Nephron (organoid): ENCODE measurements at regions not wholly inside any gene's neighbourhood (a gene's known extent, or its start where the extent isn't known, plus 50 kb on each side); places are given as distances from the start of the nearest gene placed in this dataset.

Experiments used
- H3K27ac Mint-ChIP-seq, 3 experiments: 2 replicates each; pipeline ENCODE4 v1.8.0; 2020; ENCODE audit warnings: mixed read lengths in 3 of 3, mild to moderate bottlenecking in 2 of 3, moderate library complexity in 1 of 3
- H3K27me3 Mint-ChIP-seq: 2 replicates; pipeline ENCODE4 v1.8.0; 2021; ENCODE audit warnings: low read depth, mild to moderate bottlenecking, moderate library complexity, mixed read lengths
- H3K36me3 Mint-ChIP-seq: 2 replicates; pipeline ENCODE4 v1.8.0; 2020; ENCODE audit warnings: low read depth, mixed read lengths
- H3K4me1 Mint-ChIP-seq: 2 replicates; pipeline ENCODE4 v1.8.0; 2020; ENCODE audit warnings: mixed read lengths
- H3K4me3 Mint-ChIP-seq, 3 experiments: 2 replicates each; pipeline ENCODE4 v1.8.0; 2020; ENCODE audit warnings: mild to moderate bottlenecking in 3 of 3, mixed read lengths in 3 of 3, moderate library complexity in 2 of 3
- H3K9me3 Mint-ChIP-seq: 2 replicates; pipeline ENCODE4 v1.8.0; 2020; ENCODE audit warnings: mixed read lengths
- CTCF ChIP-seq, 3 experiments: fragments of 200-600 bp; sonication (generic); IDR thresholded peaks; one replicate each; pipeline ENCODE4 v1.5.0; 2021; ENCODE audit warnings: antibody characterized with exemption in 3 of 3; ENCODE audit not compliant: unreplicated experiment in 3 of 3

DNA sequence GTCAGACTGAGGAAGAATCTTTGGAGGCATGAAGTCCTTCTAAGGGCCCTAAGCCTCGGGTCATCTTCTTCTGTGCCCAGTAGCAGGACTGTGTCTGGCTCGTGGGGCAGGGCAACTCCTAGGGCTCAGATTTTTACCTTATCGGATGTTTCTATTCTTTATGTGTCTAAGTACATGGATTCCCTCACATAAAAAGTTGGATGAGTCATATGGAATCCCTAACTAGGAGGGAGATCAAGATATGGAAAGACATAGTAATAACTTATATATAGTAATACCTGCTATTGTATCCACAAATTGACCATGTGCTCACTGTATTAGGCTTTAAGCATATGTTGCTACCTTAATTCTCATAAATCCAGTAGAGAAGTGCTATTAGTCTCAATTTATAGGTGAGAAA lies 364.5 kb upstream of the CAMK1G start:
- no peak for TF ChIP-seq CTCF (IDR thresholded peaks at IDR 0.05; ENCODE audit: unreplicated experiment in 3 of 3)
- Mint-ChIP-seq H3K9me3 (peaks cover 6% of the 10 kb centered on the region), H3K27me3 (peaks cover 18% of the 10 kb centered on the region), H3K4me1 (no peaks in the 10 kb centered on the region), H3K27ac (no peak overlapping the region), H3K4me3 (no peak overlapping the region), H3K36me3 (no peaks in the 10 kb centered on the region)

- H3K9me3 Mint-ChIP-seq, result peaks cover 6% of the 10 kb centered on the region
- no peak overlapping the region for H3K27ac Mint-ChIP-seq
- H3K36me3 Mint-ChIP-seq, result no peaks in the 10 kb centered on the region
- peaks cover 18% of the 10 kb centered on the region for H3K27me3 Mint-ChIP-seq
- no peak overlapping the region for H3K4me3 Mint-ChIP-seq
- TF ChIP-seq CTCF (IDR thresholded peaks at IDR 0.05; ENCODE audit: unreplicated experiment in 3 of 3), result no peak
- no peaks in the 10 kb centered on the region for H3K4me1 Mint-ChIP-seq
Observed at GRCh38 chr1:209219791-209220524, 363.6 kb upstream of the CAMK1G start.

- no peak overlapping the region for H3K27ac Mint-ChIP-seq
- H3K36me3 Mint-ChIP-seq, result no peaks in the 10 kb centered on the region
- H3K9me3 Mint-ChIP-seq, result no peaks in the 10 kb centered on the region
Observed at GRCh38 chr1:209222826-209223225, 360.7 kb upstream of the CAMK1G start.

DNA sequence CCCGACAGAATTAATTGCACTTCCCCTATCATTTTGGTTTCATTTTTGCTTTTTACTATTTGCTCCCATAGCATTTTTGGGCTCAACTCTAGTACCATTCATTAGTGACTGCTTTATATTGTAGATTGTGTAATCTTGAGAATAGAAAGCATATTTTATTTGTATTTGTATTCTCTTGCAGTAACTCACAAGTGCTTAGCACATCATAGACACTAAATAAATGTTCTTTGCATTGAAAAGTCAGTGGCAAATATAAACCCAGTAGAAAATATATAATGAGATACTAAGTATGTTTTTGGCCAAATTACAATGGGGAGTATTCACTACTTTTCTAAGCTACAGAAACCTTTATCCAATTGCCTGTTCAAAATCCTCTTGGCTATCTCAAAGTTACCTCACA lies 359.7 kb upstream of the CAMK1G start:
- no peak for TF ChIP-seq CTCF (IDR thresholded peaks at IDR 0.05; ENCODE audit: unreplicated experiment in 3 of 3)
- Mint-ChIP-seq H3K4me1 (no peaks in the 10 kb centered on the region), H3K27me3 (peaks cover 5% of the 10 kb centered on the region), H3K4me3 (no peak overlapping the region), H3K9me3 (no peaks in the 10 kb centered on the region), H3K36me3 (no peaks in the 10 kb centered on the region), H3K27ac (no peak overlapping the region)

More at GRCh38 chr1:209222826-209223225, 360.7 kb upstream of the CAMK1G start:
- peaks cover 7% of the 10 kb centered on the region for H3K27me3 Mint-ChIP-seq
- H3K4me3 Mint-ChIP-seq, result no peak overlapping the region
- no peaks in the 10 kb centered on the region for H3K4me1 Mint-ChIP-seq
- TF ChIP-seq CTCF (IDR thresholded peaks at IDR 0.05; ENCODE audit: unreplicated experiment in 3 of 3), result no peak

- Mint-ChIP-seq H3K4me1 (no peaks in the 10 kb centered on the region), H3K27ac (no peak overlapping the region), H3K27me3 (peaks cover 5% of the 10 kb centered on the region), H3K9me3 (no peaks in the 10 kb centered on the region), H3K4me3 (no peak overlapping the region), H3K36me3 (no peaks in the 10 kb centered on the region)
- no peak for TF ChIP-seq CTCF (IDR thresholded peaks at IDR 0.05; ENCODE audit: unreplicated experiment in 3 of 3)
Observed at GRCh38 chr1:209224886-209225285, 358.6 kb upstream of the CAMK1G start.

DNA sequence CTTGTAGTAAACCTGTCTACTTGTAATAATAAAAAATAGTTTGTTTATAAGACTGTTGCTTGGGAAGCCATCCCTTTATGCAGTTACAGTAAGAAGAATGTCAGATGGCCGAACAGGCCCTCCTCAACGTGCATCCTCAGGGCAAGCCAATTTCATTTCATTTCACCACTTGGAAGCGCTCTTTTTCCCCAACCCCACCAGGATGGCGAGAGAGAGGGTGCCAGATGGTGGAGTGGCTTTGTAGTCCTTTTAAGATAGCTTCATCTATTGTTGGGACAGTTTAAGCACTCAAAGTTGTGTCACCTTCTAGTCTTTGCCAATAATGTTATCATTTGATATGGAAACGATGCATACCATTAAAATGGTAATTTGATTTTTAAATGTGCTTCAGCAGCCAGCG lies 356.3 kb upstream of the CAMK1G start:
- TF ChIP-seq CTCF (IDR thresholded peaks at IDR 0.05; ENCODE audit: unreplicated experiment in 3 of 3), result no peak
- Mint-ChIP-seq H3K4me1 (no peaks in the 10 kb centered on the region), H3K27ac (no peak overlapping the region), H3K27me3 (peaks cover 6% of the 10 kb centered on the region), H3K36me3 (peaks cover 3% of the 10 kb centered on the region), H3K9me3 (peaks cover 6% of the 10 kb centered on the region), H3K4me3 (no peak overlapping the region)
